Activated B cell treated with CpG ODN at 0.5 μM for 24 hours (primary cell): ENCODE measurements at regions not wholly inside any gene's neighbourhood (a gene's known extent, or its start where the extent isn't known, plus 50 kb on each side); places are given as distances from the start of the nearest gene placed in this dataset.

Source experiments
- ATAC-seq: fragments of 200-7000 bp; cut with Tn5 transposase; one replicate; pipeline ENCODE4 v1.10.0; 2021; ENCODE audit warnings: low read depth, mild to moderate bottlenecking, moderate library complexity
- CTCF ChIA-PET: fragments of 350-600 bp; sonication (Branson Sonifier 250); formaldehyde crosslinking; loops from one replicate; lab custom pipeline; 2021; ENCODE audit warnings: antibody characterized with exemption; lab: Charles Lee
- POLR2A ChIA-PET: fragments of 350-600 bp; sonication (Branson Sonifier 250); formaldehyde crosslinking; loops from one replicate; lab custom pipeline; 2021; ENCODE audit warnings: antibody characterized with exemption; lab: Charles Lee
- DNase-seq: peaks from one replicate; pipeline ENCODE4 v3.0.0; 2022
- H3K27ac Mint-ChIP-seq: one replicate; pipeline ENCODE4 v1.8.0; 2020; ENCODE audit warnings: mixed read lengths
- H3K27me3 Mint-ChIP-seq: one replicate; pipeline ENCODE4 v1.8.0; 2021; ENCODE audit warnings: mixed read lengths
- H3K36me3 Mint-ChIP-seq: one replicate; pipeline ENCODE4 v1.8.0; 2021; ENCODE audit warnings: low read depth, mixed read lengths
- H3K4me1 Mint-ChIP-seq: one replicate; pipeline ENCODE4 v1.8.0; 2021; ENCODE audit warnings: mixed read lengths
- H3K4me3 Mint-ChIP-seq: one replicate; pipeline ENCODE4 v1.8.0; 2020; ENCODE audit warnings: mild to moderate bottlenecking, mixed read lengths
- H3K9me3 Mint-ChIP-seq: one replicate; pipeline ENCODE4 v1.8.0; 2020; ENCODE audit warnings: mixed read lengths
- intact Hi-C: fragments of 100-400 bp; cut with micrococcal nuclease; formaldehyde crosslinking; loops from one replicate; pipeline ENCODE4 v1.15.1; 2024
- TF ChIP-seq, protein P1 (sequence below): fragments of 200-600 bp; IDR thresholded peaks from one replicate; pipeline ENCODE4 v1.8.0; 2022; ENCODE audit warnings: antibody characterized with exemption, mild to moderate bottlenecking

DNA sequence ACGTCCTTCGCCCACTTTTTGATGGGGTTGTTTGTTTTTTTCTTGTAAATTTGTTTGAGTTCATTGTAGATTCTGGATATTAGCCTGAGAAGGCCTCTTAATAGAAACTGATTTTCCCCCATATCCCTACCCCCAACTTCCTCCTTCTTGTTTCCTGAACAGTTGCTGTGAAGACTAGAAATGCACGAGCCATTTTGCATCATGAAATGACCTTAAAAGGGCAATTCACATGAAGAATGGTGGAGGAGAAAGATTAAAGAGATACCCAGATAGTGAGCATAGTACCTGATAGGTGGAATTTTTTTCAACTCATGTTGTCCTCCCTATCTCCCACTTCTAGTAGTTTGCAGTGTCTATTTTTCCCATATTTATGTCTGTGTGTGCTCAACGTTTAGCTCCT, 55.2 kb upstream of the KCNH8 start:
- ATAC-seq (no peak), DNase-seq (no peak)
- intact Hi-C loops = no loop called here
- ChIA-PET CTCF (no interaction called here), POLR2A (no interaction called here)
- Mint-ChIP-seq H3K9me3 (peaks cover 12% of the 10 kb centered on the region), H3K4me1 (peaks cover 7% of the 10 kb centered on the region), H3K4me3 (no peak overlapping the region), H3K27me3 (peaks cover 2% of the 10 kb centered on the region), H3K27ac (no peak overlapping the region), H3K36me3 (no peaks in the 10 kb centered on the region)
- TF ChIP-seq, protein P1, sequence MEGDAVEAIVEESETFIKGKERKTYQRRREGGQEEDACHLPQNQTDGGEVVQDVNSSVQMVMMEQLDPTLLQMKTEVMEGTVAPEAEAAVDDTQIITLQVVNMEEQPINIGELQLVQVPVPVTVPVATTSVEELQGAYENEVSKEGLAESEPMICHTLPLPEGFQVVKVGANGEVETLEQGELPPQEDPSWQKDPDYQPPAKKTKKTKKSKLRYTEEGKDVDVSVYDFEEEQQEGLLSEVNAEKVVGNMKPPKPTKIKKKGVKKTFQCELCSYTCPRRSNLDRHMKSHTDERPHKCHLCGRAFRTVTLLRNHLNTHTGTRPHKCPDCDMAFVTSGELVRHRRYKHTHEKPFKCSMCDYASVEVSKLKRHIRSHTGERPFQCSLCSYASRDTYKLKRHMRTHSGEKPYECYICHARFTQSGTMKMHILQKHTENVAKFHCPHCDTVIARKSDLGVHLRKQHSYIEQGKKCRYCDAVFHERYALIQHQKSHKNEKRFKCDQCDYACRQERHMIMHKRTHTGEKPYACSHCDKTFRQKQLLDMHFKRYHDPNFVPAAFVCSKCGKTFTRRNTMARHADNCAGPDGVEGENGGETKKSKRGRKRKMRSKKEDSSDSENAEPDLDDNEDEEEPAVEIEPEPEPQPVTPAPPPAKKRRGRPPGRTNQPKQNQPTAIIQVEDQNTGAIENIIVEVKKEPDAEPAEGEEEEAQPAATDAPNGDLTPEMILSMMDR = no peak

DNA sequence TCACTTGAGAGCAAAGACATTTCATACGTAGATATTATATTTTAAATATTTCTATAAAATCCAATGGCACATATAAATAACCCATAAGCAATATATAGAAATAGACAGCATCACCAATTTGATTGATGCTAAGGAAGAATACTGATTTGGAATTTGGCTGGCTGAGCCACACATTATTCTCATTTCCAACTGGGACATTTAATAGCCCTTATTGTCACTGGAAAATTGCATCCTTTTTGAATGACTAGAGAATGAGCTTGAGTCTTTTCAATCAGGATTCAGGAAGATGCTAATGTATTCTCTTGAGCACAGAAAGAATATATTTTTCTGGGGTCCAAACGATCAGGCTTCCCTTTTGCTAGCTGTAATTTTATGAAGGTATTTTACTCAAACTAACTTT, 70.9 kb upstream of the KCNH8 start:
- no peak overlapping the region for H3K4me3 Mint-ChIP-seq
- H3K27ac Mint-ChIP-seq = no peak overlapping the region
- intact Hi-C loops = no loop called here
- POLR2A ChIA-PET = no interaction called here
- DNase-seq (no peak), ATAC-seq (no peak)
- H3K36me3 Mint-ChIP-seq = no peaks in the 10 kb centered on the region
- H3K9me3 Mint-ChIP-seq = no peaks in the 10 kb centered on the region
- CTCF ChIA-PET = no interaction called here
- no peaks in the 10 kb centered on the region for H3K27me3 Mint-ChIP-seq
- TF ChIP-seq, protein P1 = no peak
- H3K4me1 Mint-ChIP-seq = no peaks in the 10 kb centered on the region

DNA sequence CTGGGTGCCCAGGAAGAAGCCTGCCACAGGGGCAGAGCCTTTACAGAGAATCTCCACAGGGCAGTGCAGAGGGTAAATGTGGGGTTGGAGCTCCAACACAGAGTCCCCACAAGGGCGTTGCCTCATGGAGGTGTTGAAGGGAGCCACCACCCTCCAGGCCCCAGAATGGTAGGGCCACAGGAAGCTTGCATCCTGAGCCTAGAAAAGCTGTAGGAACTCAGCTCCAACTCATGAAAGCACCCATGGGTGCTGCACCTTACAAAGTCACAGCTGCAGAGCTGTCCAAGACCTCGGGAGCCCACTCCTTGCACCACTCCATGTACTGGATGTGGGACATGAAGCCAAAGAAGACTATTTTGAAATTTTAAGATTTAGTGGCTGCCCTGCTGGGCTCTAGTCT, 73.3 kb upstream of the KCNH8 start:
- Mint-ChIP-seq H3K27ac (no peak overlapping the region), H3K9me3 (no peaks in the 10 kb centered on the region), H3K4me1 (no peaks in the 10 kb centered on the region), H3K4me3 (no peak overlapping the region), H3K36me3 (no peaks in the 10 kb centered on the region), H3K27me3 (no peaks in the 10 kb centered on the region)
- TF ChIP-seq, protein P1 = no peak
- ChIA-PET POLR2A (no interaction called here), CTCF (no interaction called here)
- ATAC-seq (no peak), DNase-seq (no peak)
- intact Hi-C loops = no loop called here

DNA sequence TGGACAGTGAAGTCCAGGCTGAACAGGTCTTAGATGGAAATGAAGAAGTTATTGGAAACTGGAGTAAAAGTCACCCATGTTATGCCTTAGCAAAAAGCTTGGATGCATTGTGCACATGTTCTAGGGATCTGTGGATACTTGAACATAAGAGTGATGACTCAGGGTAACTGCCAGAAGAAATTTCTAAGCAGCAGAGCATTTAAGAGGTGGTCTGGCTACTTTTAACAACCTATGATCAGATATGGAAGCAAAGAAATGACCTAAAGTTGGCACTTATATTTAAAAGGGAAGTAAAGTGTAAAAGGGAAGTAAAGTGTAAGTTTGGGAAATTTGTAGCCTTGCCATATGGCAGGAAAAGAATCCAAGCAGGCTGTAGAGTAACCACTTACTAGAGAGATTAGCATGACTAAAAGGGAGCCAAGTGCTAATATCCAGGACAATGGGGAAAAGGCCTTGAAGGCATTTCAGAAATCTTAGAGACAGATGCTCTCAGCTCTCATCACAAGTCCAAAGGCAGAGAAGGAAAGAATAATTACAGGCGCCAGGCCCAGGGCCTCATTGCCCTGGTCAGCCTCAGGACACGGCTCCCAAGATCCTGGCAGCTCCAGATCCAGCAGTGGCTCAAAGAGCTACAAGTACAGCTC, 73.9 kb upstream of the KCNH8 start:
- intact Hi-C loops = no loop called here
- no peaks in the 10 kb centered on the region for H3K9me3 Mint-ChIP-seq
- H3K27ac Mint-ChIP-seq = no peak overlapping the region
- no peak for ATAC-seq
- CTCF ChIA-PET = no interaction called here
- H3K4me1 Mint-ChIP-seq = no peaks in the 10 kb centered on the region
- no peak for DNase-seq
- no peaks in the 10 kb centered on the region for H3K36me3 Mint-ChIP-seq
- no peak overlapping the region for H3K4me3 Mint-ChIP-seq
- TF ChIP-seq, protein P1 = no peak
- H3K27me3 Mint-ChIP-seq = no peaks in the 10 kb centered on the region
- POLR2A ChIA-PET = no interaction called here

DNA sequence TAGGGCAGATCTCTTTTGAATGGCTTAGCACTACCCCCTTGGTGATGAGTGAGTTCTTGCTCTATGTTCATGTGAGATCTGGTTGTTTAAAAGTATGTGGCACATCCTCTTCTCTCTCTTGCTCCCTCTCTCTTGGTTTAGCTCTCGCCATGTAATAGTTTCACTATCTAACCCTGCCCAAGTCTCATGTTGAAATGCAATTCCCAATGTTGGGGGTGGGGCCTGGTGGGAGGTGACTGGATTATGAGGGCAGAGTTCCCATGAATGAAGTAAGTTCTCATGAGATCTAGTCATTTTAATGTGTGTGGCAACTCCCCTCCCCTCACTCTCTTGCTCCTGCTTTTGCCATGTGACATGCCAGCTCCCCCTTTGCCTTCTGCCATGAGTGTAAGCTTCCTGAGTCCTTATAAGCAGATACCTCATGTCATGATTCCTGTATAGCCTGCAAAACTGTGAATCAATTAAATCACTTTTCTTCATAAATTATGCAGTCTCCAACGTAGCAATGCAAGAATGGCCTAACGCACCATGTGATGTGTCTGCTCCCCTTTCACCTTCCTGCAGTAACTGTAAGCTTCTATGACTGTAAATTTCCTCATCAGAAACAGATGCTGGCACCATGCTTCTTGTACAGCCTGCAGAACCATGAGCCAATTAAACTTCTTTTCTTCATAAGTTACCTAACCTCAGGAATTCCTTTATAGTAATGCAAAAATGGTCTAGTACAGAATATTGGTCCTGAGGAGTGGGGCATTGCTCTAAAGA, 74.8 kb upstream of the KCNH8 start:
- no peak overlapping the region for H3K4me3 Mint-ChIP-seq
- H3K27me3 Mint-ChIP-seq = no peaks in the 10 kb centered on the region
- no peaks in the 10 kb centered on the region for H3K9me3 Mint-ChIP-seq
- ATAC-seq (no peak), DNase-seq (no peak)
- TF ChIP-seq, protein P1 = no peak
- no peaks in the 10 kb centered on the region for H3K4me1 Mint-ChIP-seq
- no peak overlapping the region for H3K27ac Mint-ChIP-seq
- CTCF ChIA-PET = no interaction called here
- H3K36me3 Mint-ChIP-seq = no peaks in the 10 kb centered on the region
- intact Hi-C loops = no loop called here
- POLR2A ChIA-PET = no interaction called here
